Gastrocnemius medialis (tissue), 4 donors: ENCODE measurements at regions not wholly inside any gene's neighbourhood (a gene's known extent, or its start where the extent isn't known, plus 50 kb on each side); places are given as distances from the start of the nearest gene placed in this dataset.

Experiments
- CTCF ChIP-seq, 5 experiments: fragments of 450-650 bp in 3 of 5; fragments of 200-600 bp in 2 of 5; sonication (generic) in 2 of 5; IDR thresholded peaks in 4 of 5; conservative IDR thresholded peaks in 1 of 5; 1 replicate in 4 of 5; 2 replicates in 1 of 5; pipeline ENCODE4 v1.5.1; 2016 to 2019; ENCODE audit warnings: antibody characterized with exemption in 5 of 5, mild to moderate bottlenecking in 3 of 5, moderate library complexity in 3 of 5
- POLR2A ChIP-seq, 2 donors: fragments of 450-650 bp; IDR thresholded peaks; one replicate each; pipeline ENCODE4 v1.6.1; 2017; ENCODE audit warnings: antibody characterized with exemption in 2 of 2, mild to moderate bottlenecking in 2 of 2, moderate library complexity in 2 of 2

- no peak for TF ChIP-seq CTCF (IDR thresholded peaks at IDR 0.05 in 4 of 5, conservative IDR thresholded peaks at IDR 0.05 in 1 of 5)
- TF ChIP-seq POLR2A (IDR thresholded peaks at IDR 0.05), result no peak
These were observed 381.8 kb upstream of the MAF start for GRCh38 chr16:79982361-79982760.
